Stimulated activated CD8-positive, alpha-beta memory T cell treated with anti-CD3 and anti-CD28 coated beads, Interleukin-15, amount 100 ng/mL, for 4 hours (primary cell): ENCODE measurements at regions not wholly inside any gene's neighbourhood (a gene's known extent, or its start where the extent isn't known, plus 50 kb on each side); places are given as distances from the start of the nearest gene placed in this dataset.
"Not testable (repeated sequence)": the region's sequence is repeated elsewhere in the genome, so short reads cannot be mapped to it uniquely, and the experiment has no call there.

Experiments used
- DNase-seq, 2 donors: peaks; one replicate each; pipeline ENCODE4 v3.0.0-alpha.2; 2020; ENCODE audit warnings: low read depth in 2 of 2

- not testable (repeated sequence) for DNase-seq
Measured at GRCh38 chr17:20903549-20903948, 139.3 kb downstream of the USP22 start.

- peak; percentile 46 to 65 for DNase-seq
Measured at GRCh38 chr17:20908313-20909267, 134.2 kb downstream of the USP22 start.

GRCh38 chr17:20914658-20915057, 128.2 kb downstream of the USP22 start:
- no peak for DNase-seq

GRCh38 chr17:20916383-20916782, 126.4 kb downstream of the USP22 start:
- no peak for DNase-seq

- not testable (repeated sequence) for DNase-seq
Measured at GRCh38 chr17:20917610-20918306, 125.1 kb downstream of the USP22 start.

- no peak for DNase-seq
Measured at GRCh38 chr17:20920095-20920814, 122.6 kb downstream of the USP22 start.

GRCh38 chr17:20920815-20921199, 122.0 kb downstream of the USP22 start:
- no peak for DNase-seq

- DNase-seq, result no peak
Measured at GRCh38 chr17:20922128-20922670, 120.6 kb downstream of the USP22 start.

GRCh38 chr17:20924306-20924705, 118.5 kb downstream of the USP22 start:
- no peak for DNase-seq

- DNase-seq, result no peak
Measured at GRCh38 chr17:20925091-20925490, 117.7 kb downstream of the USP22 start.

GRCh38 chr17:20925954-20926353, 116.9 kb downstream of the USP22 start:
- DNase-seq, result no peak

GRCh38 chr17:20926532-20926931, 116.3 kb downstream of the USP22 start:
- no peak for DNase-seq

GRCh38 chr17:20927308-20927977, 115.4 kb downstream of the USP22 start:
- DNase-seq, result no peak

- DNase-seq, result no peak
Measured at GRCh38 chr17:20929334-20929733, 113.5 kb downstream of the USP22 start.

GRCh38 chr17:20930081-20930760, 112.6 kb downstream of the USP22 start:
- DNase-seq, result no peak

GRCh38 chr17:20933040-20933439, 109.8 kb downstream of the USP22 start:
- not testable (repeated sequence) for DNase-seq

GRCh38 chr17:20934288-20934687, 108.5 kb downstream of the USP22 start:
- no peak for DNase-seq

- no peak for DNase-seq
Measured at GRCh38 chr17:20935740-20936139, 107.1 kb downstream of the USP22 start.

GRCh38 chr17:20938244-20938643, 104.6 kb downstream of the USP22 start:
- no peak for DNase-seq

GRCh38 chr17:20938988-20939615, 103.7 kb downstream of the USP22 start:
- no peak for DNase-seq
